HG03571 (cell line): ENCODE measurements at regions not wholly inside any gene's neighbourhood (a gene's known extent, or its start where the extent isn't known, plus 50 kb on each side); places are given as distances from the start of the nearest gene placed in this dataset.

Source experiments
- ATAC-seq: cut with Tn5 transposase; IDR thresholded peaks from one replicate; pipeline ENCODE4 v1.9.1; 2021; ENCODE audit not compliant: unreplicated experiment

DNA sequence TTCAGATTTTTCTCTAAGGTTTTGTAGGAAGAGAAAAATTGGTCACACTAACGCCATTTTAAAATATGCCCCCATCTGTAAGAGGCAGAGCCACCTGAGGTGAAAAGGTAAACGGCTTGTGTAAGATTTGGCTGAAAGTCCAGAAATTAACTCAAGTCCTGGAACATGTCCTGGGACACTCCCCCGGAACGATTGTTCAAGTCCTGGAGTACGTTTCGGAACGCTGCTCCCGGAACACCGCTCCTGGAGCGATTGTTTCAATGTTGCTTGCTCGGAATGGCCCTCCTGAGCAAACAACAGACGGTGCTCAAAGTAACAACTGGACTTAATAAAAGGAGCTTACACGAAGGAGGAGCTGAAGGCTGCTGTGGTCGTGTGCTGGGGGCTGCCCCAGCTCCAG is 796.5 kb upstream of the SLIT2 start:
- ATAC-seq = no peak

DNA sequence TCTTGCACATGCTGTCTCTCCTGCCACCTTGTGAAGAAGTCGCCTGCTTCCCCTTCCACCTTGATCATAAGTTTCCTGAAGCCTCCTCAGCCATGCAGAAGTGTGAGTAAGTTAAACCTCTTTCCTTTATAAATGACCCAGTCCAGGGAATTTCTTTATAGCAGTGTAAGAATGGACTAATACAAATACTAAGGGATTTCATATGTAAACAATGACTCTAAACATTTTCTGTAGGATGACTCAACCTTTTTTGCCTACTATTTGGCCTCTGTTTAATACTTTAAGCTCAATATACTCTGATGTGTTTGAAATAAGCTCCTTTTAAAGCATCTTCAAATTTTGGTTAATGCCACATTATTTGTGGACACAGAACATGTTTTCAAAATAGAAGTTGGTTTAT is 813.5 kb upstream of the SLIT2 start:
- ATAC-seq = no peak

- ATAC-seq = no peak
Observed at GRCh38 chr4:19437008-19437407, 814.7 kb upstream of the SLIT2 start.

DNA sequence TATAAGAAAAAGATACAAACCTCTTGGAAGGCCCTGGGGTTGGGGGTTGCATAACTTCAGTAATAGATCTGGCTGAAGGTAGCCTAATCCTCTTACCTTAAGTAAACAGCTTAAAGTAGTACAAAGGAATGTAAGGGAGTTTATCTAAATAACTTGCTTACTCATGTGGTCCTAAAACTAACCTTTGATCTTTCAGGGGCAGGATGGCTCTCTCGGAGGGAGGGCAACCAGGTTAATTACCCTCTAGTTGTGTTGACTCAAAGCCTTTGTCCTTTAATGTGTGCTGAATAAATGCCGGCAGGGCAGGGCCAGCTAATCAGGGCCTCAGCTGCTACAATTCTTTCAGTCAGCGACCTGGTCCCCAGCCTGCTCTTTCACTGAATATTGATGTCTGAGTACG is 822.0 kb upstream of the SLIT2 start:
- ATAC-seq = no peak

- no peak for ATAC-seq
Observed at GRCh38 chr4:19425146-19425545, 826.6 kb upstream of the SLIT2 start.

DNA sequence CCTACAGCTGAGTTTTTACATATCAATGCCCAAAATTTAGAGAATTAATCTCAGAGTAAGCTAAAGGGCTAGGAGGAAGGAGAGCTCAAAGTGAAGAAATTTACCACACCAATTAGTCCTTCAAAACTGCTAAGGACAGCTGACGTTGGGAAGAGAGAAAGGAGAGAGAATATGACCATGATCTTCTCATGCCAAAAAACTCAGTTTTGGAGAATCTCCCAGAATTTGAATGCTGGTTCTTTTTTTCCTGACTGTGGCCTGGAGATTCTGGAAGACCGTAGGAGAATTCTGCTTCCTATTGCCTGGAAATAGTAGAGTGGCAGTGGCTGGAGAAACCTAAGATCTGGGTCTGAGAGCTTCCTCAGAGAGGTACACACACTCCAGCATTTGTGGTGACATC is 834.4 kb upstream of the SLIT2 start:
- ATAC-seq = no peak

DNA sequence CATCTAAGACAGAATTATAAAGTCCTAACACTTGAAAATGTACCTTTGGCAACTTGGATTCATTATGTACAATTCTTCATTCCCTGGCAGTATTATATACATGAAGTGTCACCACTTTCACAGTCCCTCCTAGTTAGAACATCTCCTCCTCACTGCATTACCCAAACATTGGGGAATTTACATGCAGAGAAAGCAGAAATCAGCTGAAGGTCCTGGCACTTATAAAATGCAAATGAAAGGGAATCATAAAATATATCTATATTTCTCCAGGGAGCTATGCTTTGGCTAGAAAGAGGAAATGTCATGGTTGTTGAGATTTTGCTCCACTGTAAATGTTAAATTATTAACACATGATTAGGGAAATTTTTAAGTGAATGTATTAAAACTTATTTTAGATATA is 835.6 kb upstream of the SLIT2 start:
- no peak for ATAC-seq

- ATAC-seq = no peak
Observed at GRCh38 chr4:19408490-19408889, 843.2 kb upstream of the SLIT2 start.

- no peak for ATAC-seq
Observed at GRCh38 chr4:19406789-19407188, 844.9 kb upstream of the SLIT2 start.

DNA sequence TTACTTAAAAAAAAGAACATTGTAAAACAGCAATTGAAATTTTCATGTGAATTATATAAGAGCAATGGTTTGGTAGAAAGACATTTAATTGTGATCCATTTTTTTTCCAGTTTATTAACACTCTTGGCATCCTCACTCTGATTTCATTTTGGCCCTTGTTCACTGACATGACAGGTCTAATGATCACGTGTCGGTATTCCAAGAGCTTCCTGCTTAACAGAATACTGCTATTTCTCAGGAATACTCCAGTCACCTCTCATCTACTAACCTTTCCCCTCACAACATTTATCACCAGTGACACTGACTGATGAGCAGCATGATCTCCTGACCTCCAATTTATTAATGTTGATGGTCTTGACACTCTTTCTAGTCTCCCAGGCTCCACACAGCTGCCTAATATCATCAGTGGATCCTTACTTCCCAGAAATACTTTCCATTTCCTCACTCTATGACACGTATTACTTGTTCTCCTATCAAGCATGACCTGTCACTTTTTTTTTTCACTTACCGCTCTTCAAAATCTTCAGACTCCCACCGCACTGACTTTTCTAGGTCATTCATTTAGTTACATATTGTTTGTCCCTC is 847.8 kb upstream of the SLIT2 start:
- ATAC-seq = no peak

DNA sequence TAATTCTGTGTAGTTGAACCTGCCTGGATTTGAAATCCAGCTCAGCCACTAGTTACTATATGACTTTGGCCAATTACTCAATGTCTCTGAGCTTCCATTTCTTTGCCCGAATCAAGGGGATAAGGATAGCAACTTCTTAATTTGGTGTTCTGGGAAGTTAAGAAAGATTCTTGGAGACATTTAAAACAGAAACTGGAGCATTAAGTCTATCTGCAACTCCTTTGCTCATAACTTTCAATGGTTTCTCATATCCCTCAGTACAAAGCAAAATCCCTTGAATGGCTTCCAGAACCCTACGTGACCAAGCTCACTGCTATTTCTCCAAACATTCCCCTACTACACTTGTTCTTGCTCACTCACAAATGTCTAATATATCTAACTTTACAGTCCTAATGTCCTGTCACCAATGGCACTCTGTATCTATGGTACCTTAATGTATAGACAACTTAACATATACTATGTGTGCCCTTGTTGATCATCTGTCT is 849.1 kb upstream of the SLIT2 start:
- no peak for ATAC-seq

DNA sequence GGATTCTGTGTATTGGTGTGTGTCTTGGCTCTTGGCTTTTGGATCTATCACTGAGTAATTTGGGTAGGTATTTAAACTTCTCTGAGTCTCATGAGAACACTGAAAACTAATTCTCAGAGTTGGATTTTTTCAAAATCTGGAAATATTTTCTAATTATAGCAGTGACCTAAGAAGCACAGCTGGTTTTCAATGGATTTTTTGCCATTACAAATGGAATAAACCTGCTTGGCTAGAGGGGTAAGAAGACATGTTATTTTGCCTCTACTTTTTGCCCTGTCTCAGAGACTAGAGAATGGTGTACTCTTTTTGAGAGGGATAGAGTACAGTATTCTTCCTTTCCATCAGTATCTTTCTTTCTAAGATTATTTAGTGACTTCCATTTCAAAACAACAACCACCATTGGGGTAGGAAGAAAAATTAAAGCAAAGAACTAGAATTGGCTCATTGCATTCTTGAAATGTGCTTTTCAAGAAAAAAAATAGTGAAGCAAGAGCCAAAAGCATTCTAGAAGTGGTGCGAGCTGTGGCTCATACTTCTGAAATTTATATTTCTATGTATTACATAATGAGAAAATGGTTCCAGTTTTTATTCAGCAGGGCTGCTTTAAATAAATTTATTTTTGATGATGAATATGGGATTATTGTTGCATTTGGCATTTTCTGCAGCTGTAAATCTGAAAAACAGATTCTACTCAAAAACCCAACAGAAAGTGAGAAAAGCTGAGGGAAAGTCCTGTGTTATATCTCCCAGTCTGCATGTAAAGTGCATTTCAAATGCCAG is 850.2 kb upstream of the SLIT2 start:
- ATAC-seq = no peak

GRCh38 chr4:19400820-19401219 is 850.9 kb upstream of the SLIT2 start:
- ATAC-seq = no peak

DNA sequence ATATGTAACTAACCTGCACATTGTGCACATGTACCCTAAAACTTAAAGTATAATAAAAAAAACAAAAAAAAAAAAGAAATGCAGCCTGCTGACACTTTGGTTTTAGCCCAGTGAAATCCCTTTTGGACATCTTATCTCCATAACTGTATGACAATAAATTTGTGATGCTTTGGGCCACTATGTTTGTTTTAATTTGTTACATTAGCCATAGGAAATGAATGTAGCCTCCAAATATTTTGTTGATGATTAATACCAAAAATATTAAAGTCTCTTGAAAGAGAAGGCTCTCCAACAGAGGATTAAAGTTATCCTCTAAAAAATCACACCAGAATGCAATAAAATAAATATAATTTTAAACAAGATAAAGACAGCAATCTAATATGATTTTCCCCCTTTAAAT is 852.7 kb upstream of the SLIT2 start:
- no peak for ATAC-seq

GRCh38 chr4:19386786-19387185 is 864.9 kb upstream of the SLIT2 start:
- ATAC-seq = no peak

DNA sequence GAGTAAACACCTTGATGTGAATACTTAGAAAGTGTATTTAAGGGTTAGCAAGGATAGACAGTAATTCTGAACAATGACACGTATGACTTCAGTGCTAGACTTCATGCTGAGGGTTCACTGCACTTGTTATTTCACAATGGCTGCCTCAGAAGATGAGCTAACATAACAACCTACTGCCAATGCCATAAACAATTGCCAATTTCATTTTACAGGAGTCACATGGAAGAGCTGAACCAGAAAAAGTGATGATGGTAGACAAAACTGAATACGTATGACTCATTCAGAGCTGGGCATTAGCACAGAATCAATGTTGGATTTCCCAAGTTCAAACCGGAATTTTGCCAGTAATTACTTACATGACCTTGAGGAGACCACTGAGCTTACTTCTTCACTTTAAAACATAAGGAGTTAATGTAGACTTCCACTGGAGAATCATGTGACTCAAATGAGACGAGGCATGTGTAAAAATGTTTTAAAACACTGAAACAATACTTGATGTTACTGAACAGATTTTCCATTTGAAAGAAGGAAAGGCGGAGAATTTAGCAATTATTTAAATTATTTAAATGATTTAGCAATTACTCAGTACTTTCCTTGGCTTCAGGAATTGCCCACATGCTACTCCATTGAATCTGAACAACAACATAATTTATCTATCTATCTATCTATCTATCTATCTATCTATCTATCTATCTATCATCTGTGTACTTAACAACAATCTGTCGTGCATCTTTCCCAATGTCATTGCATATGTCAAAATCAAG is 868.5 kb upstream of the SLIT2 start:
- ATAC-seq = no peak

- no peak for ATAC-seq
Observed at GRCh38 chr4:19381068-19381467, 870.6 kb upstream of the SLIT2 start.

GRCh38 chr4:19380600-19380999 is 871.1 kb upstream of the SLIT2 start:
- no peak for ATAC-seq

- no peak for ATAC-seq
Observed at GRCh38 chr4:19379191-19379708, 872.5 kb upstream of the SLIT2 start.

GRCh38 chr4:19375931-19376330 is 875.8 kb upstream of the SLIT2 start:
- no peak for ATAC-seq

- ATAC-seq = no peak
Observed at GRCh38 chr4:19375136-19375804, 876.4 kb upstream of the SLIT2 start.
